CD4-positive, alpha-beta T cell treated with Interleukin-21 for 1 hour (primary cell): ENCODE measurements at regions not wholly inside any gene's neighbourhood (a gene's known extent, or its start where the extent isn't known, plus 50 kb on each side); places are given as distances from the start of the nearest gene placed in this dataset.
"Not testable (repeated sequence)": the region's sequence is repeated elsewhere in the genome, so short reads cannot be mapped to it uniquely, and the experiment has no call there.

Experiments used
- DNase-seq: peaks from one replicate; pipeline ENCODE4 v3.0.0-alpha.2; 2020

DNA sequence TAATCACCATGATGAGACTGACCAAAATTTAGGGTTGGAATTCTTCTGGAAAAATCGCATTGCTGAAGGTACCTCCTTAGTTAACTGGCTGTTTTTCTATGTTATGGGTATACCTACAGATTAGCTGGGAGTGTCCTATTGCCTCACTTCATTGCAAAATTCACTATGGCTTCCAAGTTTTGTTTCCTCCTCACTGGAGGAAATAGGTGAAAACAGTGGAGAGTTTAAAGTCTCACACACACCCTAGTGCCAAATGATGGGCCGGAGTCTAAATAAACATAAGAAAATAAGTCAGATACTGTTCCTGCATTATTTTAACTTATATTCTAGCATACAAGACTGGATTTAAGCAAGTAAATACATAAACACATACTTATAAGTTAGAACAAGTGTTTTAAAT is 98.2 kb downstream of the AHR start:
- DNase-seq = no peak

DNA sequence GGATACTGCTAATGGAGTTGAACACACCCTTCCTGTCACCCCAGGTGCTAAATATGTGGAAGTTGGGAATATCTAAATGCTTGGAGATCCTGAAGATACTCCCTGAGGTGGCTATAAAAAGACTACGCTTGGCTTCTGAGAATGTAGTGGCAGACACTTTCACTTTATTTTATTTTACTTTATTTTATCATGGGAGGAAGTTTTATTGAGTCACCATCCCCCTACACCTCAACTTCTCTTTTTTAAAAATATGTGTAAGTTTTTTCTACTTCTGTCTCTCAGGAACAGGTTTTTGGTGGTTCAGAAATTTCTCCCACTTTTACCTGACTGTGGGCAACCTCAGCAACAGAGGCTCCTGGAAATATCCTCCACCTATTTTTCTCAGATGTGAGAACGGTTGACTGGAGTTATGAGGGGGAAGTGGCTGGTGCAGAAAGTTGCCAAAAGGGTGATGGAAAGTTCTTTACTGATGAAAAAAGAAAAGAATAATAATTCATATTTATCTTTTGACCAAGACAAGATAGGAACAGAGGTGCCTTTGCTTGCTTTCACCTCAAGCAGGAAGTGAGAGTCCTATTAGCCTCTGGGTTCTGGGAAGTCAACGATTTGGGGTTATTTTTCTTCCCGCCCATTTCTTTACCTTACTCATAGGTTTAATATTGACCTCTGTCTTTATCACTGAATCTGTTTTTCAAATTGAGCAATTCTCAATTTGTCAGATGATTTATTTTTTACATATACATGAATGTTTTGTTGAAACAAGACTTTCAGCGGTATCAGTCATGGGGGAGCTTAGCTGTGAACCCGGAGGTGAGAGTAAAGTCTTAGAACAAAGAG is 103.6 kb downstream of the AHR start:
- no peak for DNase-seq

DNA sequence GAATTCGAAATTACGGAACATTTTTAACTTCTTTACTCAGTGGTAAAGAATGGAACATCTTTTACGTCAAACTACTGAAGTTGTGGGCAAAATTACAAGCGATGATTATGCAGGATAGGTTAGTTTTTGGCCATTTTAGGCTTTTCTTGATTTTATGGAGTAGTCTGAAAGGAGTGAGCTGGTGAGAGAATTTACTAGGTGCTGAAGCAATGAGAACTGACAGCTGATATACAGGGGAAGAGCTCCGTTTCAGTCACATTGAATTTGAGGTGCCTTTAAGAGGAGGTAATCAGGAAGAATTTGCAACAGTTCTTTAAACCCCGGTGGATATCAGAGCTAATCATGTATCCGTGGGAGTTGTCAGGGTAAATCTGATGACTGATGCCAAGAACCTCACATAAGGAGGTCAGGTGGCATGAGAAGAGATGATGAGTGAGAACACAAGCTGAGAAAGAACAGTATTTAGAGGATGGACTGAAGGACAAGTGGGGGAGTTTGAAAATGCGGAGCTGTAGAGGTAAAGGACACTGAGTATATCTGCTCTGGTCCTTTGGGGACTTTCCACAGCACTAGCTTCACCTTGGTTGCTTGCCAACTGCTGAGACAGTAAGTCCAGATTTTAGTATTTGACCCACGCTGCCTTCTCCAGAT is 104.3 kb downstream of the AHR start:
- DNase-seq = peak; percentile 13

DNA sequence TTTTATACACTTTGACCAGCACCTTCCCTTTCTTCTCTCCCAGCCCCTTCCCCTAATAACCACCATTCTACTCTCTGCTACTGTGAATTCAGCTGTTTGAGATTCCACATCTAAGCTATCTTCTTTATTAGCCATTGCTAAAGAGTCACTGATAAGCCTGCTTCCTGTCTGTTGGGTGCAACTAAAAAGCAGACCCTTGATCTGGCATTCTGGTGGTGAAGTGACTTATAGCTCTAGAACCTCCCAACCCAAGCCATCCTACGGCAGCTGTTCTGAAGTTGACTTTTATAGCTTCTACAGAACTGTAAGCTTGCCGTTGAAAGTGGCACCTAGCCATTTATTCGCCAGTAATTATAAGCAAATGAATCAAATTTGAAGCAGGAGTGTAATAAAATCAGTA is 105.6 kb downstream of the AHR start:
- no peak for DNase-seq

DNA sequence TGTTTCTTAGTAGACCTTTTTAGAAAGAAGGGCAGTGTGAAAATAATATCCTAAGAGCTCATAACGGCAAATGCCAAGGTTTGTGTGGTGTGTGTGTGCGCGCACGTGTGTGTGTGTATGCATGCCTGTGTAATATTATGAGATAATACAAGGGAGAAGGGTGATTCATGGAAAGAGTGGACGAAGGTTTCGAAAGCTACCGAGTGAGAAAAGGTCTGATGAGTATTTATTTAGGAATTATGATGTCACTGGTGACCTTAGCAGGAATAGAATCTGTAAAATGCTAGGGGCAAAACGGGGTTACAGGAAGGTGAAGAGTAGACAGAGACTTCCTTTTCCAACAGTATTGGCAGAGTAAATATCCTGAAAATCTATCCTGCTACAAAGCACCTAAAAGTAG is 107.3 kb downstream of the AHR start:
- no peak for DNase-seq

DNA sequence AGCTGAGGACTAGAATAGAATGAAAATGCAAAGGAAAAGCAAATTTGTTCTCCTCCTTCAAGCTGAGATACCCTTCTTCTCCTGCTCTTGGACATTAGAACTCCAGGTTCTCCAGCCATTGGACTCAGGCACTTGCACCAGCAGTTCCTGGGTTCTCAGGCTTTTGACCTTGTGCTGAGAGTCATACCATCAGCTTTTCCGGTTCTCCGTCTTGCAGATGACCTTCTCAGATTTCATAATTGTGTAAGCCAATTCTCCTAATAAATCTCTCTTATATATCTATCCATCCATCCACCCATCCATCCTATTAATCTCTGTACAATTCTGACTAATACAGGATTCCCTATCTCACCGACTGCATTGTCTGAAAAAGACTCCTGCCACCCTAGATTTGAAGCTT is 108.3 kb downstream of the AHR start:
- DNase-seq = no peak

DNA sequence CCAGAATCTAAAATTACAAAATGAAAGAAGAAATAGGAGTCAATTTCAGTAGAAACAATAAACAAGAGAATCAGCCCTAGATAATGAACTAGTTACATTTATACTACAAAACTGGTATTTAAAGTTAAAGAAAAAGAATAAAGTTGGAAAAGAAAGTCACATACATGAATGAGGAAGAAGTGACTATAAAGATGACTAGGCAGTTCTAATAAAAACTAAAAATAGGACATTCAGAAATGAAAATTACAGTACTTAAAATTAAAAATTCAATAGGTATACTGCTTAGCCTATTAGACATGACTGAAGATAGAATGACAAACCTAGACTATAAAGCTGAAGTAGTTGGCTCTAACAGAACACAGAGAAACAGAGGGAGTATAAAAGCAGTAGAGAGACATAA is 108.8 kb downstream of the AHR start:
- DNase-seq = no peak

DNA sequence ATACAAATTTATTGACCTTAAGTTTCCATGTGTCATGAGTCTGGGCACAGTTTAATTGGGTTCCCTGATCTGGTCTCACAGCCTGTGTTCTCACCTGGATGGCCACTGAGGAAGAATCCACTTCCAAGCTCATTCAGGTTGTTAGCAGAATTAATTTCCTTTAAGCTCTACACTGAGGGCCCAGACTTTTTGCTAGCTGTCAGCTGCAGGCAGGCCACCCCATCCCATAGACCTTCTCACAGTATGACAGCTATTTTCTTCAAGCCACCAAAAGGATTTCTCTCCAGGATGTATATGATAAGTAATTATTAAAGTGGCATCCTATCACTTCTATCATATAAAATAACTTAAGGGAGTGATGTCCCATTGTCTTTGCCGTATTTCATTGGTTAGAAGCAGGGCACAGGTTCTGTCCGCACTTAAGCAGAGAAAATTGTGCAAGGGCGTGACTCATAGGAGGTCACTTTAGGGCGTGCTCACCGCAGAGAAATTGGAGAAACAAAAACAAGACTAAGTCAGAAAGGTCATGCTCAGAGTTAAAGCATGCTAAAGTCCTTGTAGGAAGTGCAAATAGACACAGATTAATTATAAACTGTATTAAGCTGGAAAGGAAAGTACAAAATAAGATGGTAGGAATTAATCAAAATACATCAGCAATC is 109.9 kb downstream of the AHR start:
- peak; percentile 12 for DNase-seq

DNA sequence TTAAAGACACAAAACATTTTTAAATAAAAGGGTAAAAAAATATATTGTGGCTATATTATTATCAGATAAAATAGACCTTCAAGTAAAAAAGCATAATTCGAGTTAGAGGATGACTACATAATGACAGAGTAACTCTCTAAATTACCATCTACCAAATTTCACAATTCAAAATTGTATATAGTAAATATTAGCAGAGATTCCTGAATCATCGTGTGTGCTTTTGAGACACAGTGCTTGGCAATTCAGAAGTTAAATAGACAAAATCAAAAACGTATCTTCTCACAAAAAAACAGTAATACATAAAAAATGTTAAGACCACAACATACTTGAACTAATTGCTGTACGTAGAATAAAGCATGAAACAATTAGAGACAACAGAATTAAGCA is 110.4 kb downstream of the AHR start:
- DNase-seq = no peak

DNA sequence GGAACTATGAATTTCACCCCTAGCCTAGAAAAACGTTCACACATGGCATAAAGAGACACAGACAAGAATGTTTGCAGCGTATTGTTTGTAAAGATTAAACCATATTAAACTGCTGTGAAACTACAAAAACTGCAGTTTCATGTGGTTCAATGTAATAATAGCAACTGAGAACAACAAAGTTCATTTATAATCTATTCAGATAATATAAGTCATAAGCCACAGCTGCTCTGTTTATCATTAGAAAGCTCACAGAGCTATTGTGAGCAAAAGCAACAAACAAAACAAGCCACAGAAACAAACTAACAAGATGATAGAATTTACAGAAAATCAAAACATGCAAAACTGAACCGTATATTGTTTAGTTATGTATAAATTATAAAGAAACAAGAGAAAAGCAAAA is 113.5 kb downstream of the AHR start:
- no peak for DNase-seq

DNA sequence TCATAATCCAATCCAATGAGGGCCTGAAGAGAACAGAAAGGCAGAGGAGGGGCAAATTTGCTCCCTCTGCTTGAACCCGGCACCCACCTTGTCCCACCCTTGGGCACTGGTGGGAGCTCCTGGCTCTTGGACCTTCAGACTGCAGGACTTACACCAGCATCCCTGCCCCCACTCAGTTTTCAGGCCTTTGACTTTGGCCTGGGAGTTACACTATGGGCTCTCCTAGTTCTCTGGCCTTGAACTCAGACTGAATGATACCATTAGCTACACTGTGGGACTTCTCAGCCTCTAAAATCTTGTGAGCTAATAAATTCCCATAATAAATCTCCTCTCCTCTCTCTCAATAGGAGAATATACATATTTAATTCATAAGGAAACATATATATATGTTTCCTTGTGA is 114.4 kb downstream of the AHR start:
- DNase-seq = no peak

DNA sequence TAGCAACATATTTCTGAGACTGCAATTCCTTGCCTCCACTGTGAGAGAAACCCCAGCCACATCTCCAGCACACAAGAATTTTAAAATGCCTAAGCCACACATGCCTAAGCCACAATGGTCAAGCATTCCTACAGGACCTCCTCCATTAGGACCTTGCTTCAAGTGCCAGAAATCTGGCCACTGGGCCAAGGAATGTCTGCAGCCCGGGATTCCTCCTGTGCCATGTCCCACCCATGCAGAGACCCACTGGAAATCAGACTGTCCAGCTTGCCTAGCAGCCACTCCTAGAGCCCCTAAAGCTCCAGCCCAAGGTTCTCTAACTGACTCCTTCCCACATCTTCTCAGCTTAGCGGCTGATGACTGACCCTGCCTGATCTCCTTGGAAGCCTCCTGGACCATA is 117.5 kb downstream of the AHR start:
- no peak for DNase-seq

DNA sequence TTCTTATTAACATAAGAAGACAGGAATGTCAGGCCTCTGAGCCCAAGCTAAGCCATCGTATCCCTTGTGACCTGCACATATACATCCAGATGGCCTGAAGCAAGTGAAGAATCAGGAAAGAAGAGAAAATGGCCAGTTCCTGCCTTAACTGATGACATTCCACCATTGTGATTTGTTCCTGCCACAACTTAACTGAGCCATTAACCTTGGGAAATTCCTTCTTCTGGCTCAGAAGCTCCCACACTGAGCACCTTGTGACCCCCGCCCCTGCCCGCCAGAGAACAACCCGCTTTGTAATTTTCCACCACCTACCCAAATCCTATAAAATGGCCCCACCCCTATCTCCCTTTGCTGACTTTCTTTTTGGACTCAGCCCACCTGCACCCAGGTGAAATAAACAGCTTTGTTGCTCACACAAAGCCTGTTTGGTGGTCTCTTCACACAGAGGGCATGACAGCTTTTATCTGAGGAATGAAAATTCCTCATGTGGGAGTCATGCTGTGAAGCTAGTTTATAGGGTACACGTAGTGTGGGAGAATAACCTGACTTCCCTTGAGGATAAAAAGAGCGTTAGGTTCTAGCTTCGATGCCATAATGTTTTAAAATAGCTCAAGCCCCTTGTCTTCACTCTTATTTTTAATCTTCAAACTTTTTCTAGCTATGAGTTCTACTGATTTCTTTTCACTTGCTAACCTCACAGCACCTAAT is 122.0 kb downstream of the AHR start:
- DNase-seq = not testable (repeated sequence)

DNA sequence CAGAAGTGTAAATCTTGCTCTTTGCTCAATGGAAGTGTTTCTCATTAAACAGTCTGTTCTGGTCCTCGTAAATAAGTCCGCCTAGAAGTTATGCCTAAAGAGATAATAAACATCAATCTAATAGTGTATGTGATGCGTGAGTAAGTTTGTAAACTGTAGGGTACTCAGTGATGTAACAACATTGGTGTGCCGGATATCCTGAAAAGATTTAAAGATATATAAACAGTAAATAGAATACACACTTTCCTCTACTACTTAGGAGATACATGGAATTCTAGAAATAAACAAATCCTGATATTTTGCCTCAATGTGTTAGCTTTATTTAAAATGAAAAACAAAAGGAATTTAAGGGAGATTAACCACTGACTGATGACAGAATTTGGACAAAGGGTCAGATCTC is 123.5 kb downstream of the AHR start:
- no peak for DNase-seq

DNA sequence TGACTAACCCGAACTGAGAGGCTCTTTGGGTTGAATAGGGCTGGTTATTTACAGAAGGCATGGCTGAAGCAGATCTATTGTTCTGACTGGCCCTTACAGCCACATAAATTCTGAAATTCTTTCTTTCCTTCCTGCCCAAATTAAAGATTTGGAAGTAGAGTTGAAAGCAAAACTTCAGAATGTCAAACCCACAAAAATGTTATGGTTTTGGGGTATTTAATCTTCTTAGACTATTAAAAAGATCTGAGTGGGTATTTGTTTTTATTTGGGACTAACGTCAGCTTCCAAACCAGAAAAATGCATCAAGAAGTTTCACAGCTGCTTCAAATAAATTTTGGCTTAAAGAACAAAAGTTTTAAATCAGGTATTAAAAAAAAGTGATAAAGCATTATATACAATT is 124.5 kb downstream of the AHR start:
- DNase-seq = no peak

DNA sequence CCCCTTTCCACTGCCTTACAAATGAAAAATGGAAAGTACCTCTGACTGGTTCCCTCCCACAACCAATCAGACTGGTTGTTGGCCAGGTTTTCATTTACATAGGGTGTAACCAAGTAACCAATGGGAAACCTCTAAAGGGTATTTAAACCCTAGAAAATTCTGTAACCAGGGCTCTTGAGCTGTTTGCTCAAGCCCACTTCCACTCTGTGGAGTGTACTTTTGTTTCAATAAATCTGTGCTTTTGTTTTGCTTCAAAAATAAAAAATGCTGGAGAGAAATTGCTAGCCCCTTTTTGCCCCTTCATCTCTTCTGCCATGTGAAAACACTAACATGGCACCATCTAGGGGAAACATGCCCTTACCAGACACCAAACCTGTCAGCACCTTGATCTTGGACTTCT is 129.5 kb downstream of the AHR start:
- DNase-seq = no peak

DNA sequence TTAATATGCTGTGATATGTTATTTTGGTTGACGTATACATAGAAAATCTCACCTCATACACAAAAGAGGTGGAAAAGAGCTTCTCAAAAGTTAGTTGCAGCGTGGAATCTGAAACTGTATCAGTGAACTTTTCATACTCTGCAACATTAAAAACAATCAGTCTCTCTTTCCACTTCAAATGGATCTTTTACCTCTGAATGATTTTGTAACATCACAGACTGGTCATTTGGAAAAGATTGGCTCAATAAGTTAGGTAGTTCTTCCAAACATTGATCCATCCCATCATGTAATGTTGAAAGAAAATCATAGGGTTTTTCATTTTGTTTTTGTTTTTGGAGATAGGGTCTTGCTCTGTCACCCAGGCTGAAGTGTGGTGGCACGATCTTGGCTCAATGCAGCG is 131.1 kb downstream of the AHR start:
- no peak for DNase-seq

DNA sequence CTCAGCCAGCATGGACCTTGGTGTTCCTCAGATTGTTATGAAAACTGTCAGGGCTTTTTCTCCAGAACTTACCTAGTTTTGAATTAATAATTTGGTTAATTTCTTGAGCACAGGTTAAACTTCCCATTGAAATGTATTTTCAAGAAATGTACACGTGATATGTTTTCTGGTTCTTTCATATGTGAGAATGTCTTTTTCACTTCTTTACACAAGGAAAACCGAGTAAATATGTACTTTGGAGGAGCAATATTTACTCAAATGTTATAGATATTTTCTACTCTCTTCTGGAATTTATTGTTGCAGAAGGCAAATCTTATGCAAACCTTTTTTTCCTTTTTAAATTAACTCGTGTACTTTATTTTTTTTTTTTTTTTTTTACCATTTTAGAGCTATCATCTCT is 134.3 kb downstream of the AHR start:
- DNase-seq = no peak

DNA sequence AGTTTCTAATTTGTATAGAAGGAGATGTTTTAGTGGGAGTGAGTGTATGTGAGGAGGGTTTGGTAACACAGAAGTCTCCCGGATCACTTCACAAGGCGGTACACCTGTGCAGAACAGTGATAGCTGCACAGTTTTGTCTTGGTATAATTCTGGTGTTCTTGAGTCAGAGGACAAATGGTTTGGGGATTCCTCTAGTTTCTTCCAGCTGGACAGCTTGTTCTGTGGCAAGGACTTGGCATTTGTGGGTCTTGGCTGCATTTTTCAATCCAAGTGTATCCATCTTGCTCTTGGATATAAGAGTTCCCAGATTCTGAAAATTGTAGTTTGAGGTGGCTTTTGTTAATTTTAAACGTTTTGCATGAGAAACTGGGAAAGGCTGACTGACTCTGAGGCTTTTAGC is 135.7 kb downstream of the AHR start:
- DNase-seq = no peak

DNA sequence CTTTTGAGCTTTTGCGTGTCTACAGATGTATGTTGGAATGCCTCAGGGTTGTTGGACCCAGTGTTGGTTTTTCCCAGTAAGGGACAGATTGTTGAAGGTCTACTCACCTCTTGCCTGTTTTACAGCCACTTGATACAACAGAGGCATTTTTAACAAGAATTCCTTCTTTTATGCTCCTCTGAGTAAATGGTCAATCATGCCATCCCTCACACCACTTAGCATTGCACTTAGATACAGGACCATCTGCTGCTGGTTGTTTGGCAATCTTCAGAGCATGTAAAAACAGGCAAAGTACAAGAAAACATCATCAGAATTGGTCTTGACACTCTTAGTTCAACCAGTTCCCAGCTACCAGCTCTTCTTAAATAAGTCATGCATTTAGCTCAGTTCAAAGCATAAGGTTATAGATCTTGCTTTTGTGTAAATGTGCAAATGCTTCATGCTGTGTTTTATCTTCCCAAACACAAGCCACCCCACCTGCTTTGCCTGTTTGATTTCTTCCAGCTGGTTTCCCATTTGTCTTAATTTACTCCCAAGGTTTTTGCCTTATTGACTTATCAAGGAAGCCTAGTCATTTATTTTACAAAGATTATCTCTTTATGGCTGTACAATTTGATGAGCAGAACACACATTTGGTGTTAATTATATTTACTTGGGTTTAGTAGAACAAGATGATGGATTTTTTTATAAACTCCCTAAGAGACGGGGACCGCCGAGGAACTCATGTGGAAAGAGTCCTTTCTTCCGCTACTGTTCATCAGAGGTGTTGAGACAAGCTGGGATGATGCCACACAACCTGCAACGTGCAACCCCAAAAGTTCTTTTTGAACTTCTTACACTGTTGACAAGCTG is 136.6 kb downstream of the AHR start:
- DNase-seq = no peak

DNA sequence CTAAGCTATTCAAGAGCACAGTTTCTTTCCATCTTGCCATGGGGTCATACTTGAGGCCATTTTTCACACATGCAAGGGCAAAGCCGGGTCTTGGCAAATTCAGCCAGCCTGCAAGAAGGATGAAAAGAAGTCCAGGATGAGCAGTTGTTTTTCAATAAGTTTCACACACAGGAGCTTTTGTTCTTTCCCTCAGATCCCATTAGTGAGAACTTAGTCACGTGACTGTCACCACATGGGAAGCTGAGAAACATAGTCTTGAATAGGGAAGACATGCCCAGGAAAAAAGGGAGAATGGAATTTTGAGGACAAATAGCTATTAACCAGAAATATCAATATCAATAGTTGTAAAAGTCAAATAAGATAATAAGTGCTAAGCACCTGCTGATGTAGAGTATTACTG is 137.7 kb downstream of the AHR start:
- DNase-seq = no peak

DNA sequence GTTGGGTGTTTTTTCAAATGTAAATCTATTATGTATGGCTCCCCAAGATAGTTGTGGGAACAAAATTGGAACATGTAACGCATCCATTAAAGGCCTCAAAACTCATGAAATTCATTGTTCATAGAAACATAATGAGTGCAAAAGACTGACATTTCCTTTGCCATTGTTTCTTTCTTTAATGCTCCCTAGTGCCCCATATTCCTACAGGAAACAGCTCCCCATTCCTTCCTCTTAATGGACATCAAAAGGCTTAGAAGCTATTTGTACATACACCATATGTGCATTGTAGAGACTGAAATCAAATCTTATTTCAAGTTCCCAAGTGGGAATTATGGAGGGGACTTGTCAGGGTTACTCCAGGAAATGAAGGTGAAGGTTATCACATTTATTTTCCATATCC is 139.1 kb downstream of the AHR start:
- no peak for DNase-seq
